Transverse colon (tissue), 4 donors: ENCODE measurements at regions not wholly inside any gene's neighbourhood (a gene's known extent, or its start where the extent isn't known, plus 50 kb on each side); places are given as distances from the start of the nearest gene placed in this dataset.

ENCODE experiments used
- DNase-seq: peaks from one replicate; pipeline ENCODE4 v3.0.0-alpha.2; 2019
- H3K27ac ChIP-seq, 4 donors: fragments of 200-600 bp; sonication (generic); 2 replicates each; pipeline ENCODE4 v1.5.1; 2016 to 2018; ENCODE audit warnings: inconsistent platforms in 4 of 4
- H3K27me3 ChIP-seq: fragments of 200-600 bp; sonication (generic); 2 replicates; pipeline ENCODE4 v1.5.1; 2017; ENCODE audit warnings: inconsistent platforms
- H3K36me3 ChIP-seq, 4 donors: fragments of 200-600 bp; sonication (generic); 2 replicates each; pipeline ENCODE4 v1.5.1; 2017 to 2019; ENCODE audit warnings: inconsistent platforms in 4 of 4
- H3K4me1 ChIP-seq, 4 donors: fragments of 200-600 bp; sonication (generic); 2 replicates each; pipeline ENCODE4 v1.5.1; 2017 to 2020; ENCODE audit warnings: inconsistent platforms in 4 of 4
- H3K4me3 ChIP-seq, 4 donors: fragments of 200-600 bp; sonication (generic); 1 replicate in 1 of 4; 2 replicates in 3 of 4; pipeline versions ENCODE4 v1.5.1 to v1.6.1; 2017 to 2019; ENCODE audit warnings: inconsistent platforms in 4 of 4
- H3K9me3 ChIP-seq, 2 donors: fragments of 200-600 bp; sonication (generic); 2 replicates each; pipeline ENCODE4 v1.5.1; 2017 to 2019; ENCODE audit warnings: inconsistent platforms in 2 of 2
- CTCF ChIP-seq, 5 experiments: fragments of 200-600 bp in 3 of 5; fragments of 450-650 bp in 2 of 5; sonication (generic) in 3 of 5; IDR thresholded peaks; 1 replicate in 2 of 5; 2 replicates in 3 of 5; pipeline ENCODE4 v1.5.1; 2016 to 2017; ENCODE audit warnings: antibody characterized with exemption in 5 of 5, inconsistent platforms in 3 of 5, mild to moderate bottlenecking in 2 of 5, moderate library complexity in 1 of 5
- EP300 ChIP-seq: sonication (generic); formaldehyde crosslinking; IDR thresholded peaks from one replicate; pipeline ENCODE4 v1.6.1; 2017; ENCODE audit warnings: antibody characterized with exemption, low read depth
- POLR2A ChIP-seq: fragments of 450-650 bp; IDR thresholded peaks from one replicate; pipeline ENCODE4 v1.6.1; 2016; ENCODE audit warnings: antibody characterized with exemption, mild to moderate bottlenecking, moderate library complexity
- POLR2AphosphoS5 ChIP-seq, 3 donors: sonication (generic); formaldehyde crosslinking; IDR thresholded peaks; one replicate each; pipeline ENCODE4 v1.6.1; 2016; ENCODE audit warnings: antibody characterized with exemption in 3 of 3
- WGBS, 2 donors: methylation state at CpG; one replicate each; pipeline ENCODE4 v1.1.5; 2018; ENCODE audit warnings: low coverage in 1 of 2; 5-methylcytosine and 5-hydroxymethylcytosine counted together
- in situ Hi-C, 4 donors: fragments of 200-750 bp; cut with MboI; loops; one replicate each; pipeline versions ENCODE4 v1.15.0 to v1.15.1; 2017; ENCODE audit warnings: low sequenced_read_pairs in 3 of 4, low pct_ligation_motif_present in 1 of 4, low pct_unique_long_range_greater_than_20kb in 1 of 4
- intact Hi-C: fragments of 100-400 bp; cut with DNase I; formaldehyde crosslinking; loops from one replicate; pipeline ENCODE4 v1.15.1; 2023; ENCODE audit warnings: low total_unique reads

DNA sequence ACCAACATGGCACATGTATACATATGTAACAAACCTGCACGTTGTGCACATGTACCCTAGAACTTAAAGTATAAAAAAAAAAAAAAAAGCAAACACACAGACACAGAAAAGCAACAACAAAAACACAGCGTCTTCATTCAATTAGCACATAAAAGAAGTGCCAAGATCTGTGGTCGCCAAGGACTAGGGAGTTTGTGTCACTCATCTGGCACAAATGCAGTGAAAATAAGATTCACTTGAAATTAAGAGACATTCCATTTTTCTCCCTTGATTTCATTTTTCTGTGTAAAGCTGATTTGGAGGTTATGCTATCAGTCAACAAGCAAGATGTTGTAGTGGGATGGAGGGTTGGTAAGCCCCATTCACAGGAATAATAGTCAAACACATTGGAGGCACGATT is 115.3 kb downstream of the FAT4 start:
- intact Hi-C loops (no loop called here), in situ Hi-C loops (no loop called here)
- WGBS, 2 donors = 61 to 71% methylated on average over 4 of the region's 4 CpGs
- Histone ChIP-seq H3K27me3 (no peaks in the 10 kb centered on the region), H3K4me3 (no peak overlapping the region), H3K4me1 (no peaks in the 10 kb centered on the region), H3K27ac (no peak overlapping the region), H3K36me3 (peaks cover 0 to 7% (median 0%) of the 10 kb centered on the region in 4 donors), H3K9me3 (no peaks in the 10 kb centered on the region)
- TF ChIP-seq POLR2A (no peak), POLR2AphosphoS5 (IDR thresholded peaks at IDR 0.05) (no peak), CTCF (IDR thresholded peaks at IDR 0.05) (no peak), EP300 (no peak)
- DNase-seq = no peak

- Histone ChIP-seq H3K36me3 (peaks cover 0 to 7% (median 0%) of the 10 kb centered on the region in 4 donors), H3K27ac (no peak overlapping the region), H3K4me3 (no peak overlapping the region), H3K4me1 (no peaks in the 10 kb centered on the region), H3K9me3 (no peaks in the 10 kb centered on the region), H3K27me3 (no peaks in the 10 kb centered on the region)
- in situ Hi-C loops = no loop called here
- 47% methylated on average over 2 of the region's 2 CpGs; no CpG with 5 or more reads in 1 of the 2 donors for WGBS, 2 donors
- DNase-seq = no peak
- no peak for TF ChIP-seq POLR2A
- no peak for TF ChIP-seq POLR2AphosphoS5 (IDR thresholded peaks at IDR 0.05)
- no peak for TF ChIP-seq EP300
- TF ChIP-seq CTCF (IDR thresholded peaks at IDR 0.05) = no peak
- intact Hi-C loops = no loop called here
Measured at GRCh38 chr4:125432078-125432477, 117.3 kb downstream of the FAT4 start.

GRCh38 chr4:125433453-125433852 is 118.7 kb downstream of the FAT4 start:
- WGBS, 2 donors = 64 to 65% methylated on average over 2 of the region's 2 CpGs
- H3K27ac ChIP-seq = no peak overlapping the region
- no peak for DNase-seq
- H3K27me3 ChIP-seq = no peaks in the 10 kb centered on the region
- TF ChIP-seq EP300 (no peak), POLR2AphosphoS5 (IDR thresholded peaks at IDR 0.05) (no peak), POLR2A (no peak), CTCF (IDR thresholded peaks at IDR 0.05) (no peak)
- no peak overlapping the region for H3K4me3 ChIP-seq
- in situ Hi-C loops = no loop called here
- intact Hi-C loops = no loop called here
- no peaks in the 10 kb centered on the region for H3K9me3 ChIP-seq
- H3K36me3 ChIP-seq = peaks cover 0 to 7% (median 0%) of the 10 kb centered on the region in 4 donors
- no peaks in the 10 kb centered on the region for H3K4me1 ChIP-seq

DNA sequence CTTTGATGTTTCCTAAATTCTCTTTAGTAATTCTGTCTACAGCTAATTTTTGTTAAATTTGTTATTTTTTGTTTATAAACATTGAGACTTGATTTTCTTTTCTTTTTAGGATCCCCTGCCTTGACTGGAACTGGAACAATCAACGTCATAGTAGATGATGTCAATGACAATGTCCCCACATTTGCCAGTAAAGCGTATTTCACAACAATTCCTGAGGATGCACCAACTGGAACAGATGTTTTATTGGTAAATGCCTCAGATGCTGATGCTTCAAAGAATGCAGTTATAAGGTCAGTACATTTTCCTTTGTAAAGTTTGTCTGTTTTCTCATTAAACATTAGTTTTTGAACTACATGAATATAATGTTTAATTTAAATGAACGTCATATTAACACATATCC is 119.4 kb downstream of the FAT4 start:
- in situ Hi-C loops = no loop called here
- intact Hi-C loops = no loop called here
- Histone ChIP-seq H3K27ac (no peak overlapping the region), H3K36me3 (peaks cover 0 to 7% (median 0%) of the 10 kb centered on the region in 4 donors), H3K4me3 (no peak overlapping the region), H3K4me1 (no peaks in the 10 kb centered on the region), H3K27me3 (no peaks in the 10 kb centered on the region), H3K9me3 (no peaks in the 10 kb centered on the region)
- 67 to 69% methylated on average over 3 of the region's 3 CpGs for WGBS, 2 donors
- TF ChIP-seq EP300 = no peak
- no peak for TF ChIP-seq POLR2AphosphoS5 (IDR thresholded peaks at IDR 0.05)
- TF ChIP-seq CTCF (IDR thresholded peaks at IDR 0.05) = no peak
- TF ChIP-seq POLR2A = no peak
- DNase-seq = no peak
